Mesenchymal stem cell (in vitro differentiated cells and primary cell): ENCODE measurements at regions not wholly inside any gene's neighbourhood (a gene's known extent, or its start where the extent isn't known, plus 50 kb on each side); places are given as distances from the start of the nearest gene placed in this dataset.
A peak's percentile ranks its signal among the peaks of the same experiment; 100 is the strongest.

Experiments used
- DNase-seq: peaks from one replicate; pipeline ENCODE4 v3.0.0-alpha.2; 2013
- H2AFZ ChIP-seq: one replicate; pipeline ENCODE4 v1.6.1; 2013; ENCODE audit warnings: low read depth, mild to moderate bottlenecking, control low read depth, inconsistent platforms, low read length, moderate library complexity
- H2AK5ac ChIP-seq: 2 replicates; pipeline ENCODE4 v1.6.1; 2013; ENCODE audit warnings: low read length, moderate library complexity, mild to moderate bottlenecking, inconsistent platforms; ENCODE audit not compliant: severe bottlenecking
- H2BK120ac ChIP-seq: one replicate; pipeline ENCODE4 v1.6.1; 2013; ENCODE audit warnings: low read depth, mild to moderate bottlenecking, inconsistent platforms, low read length, moderate library complexity
- H2BK12ac ChIP-seq, 2 experiments: one replicate each; pipeline ENCODE4 v1.6.1; 2013; ENCODE audit warnings: inconsistent platforms in 2 of 2, low read length in 2 of 2, mild to moderate bottlenecking in 2 of 2, moderate library complexity in 2 of 2, control low read depth in 1 of 2
- H2BK15ac ChIP-seq: one replicate; pipeline ENCODE4 v1.6.1; 2013; ENCODE audit warnings: mild to moderate bottlenecking, low read depth, inconsistent platforms; ENCODE audit not compliant: poor library complexity, severe bottlenecking
- H2BK5ac ChIP-seq: 2 replicates; pipeline ENCODE4 v1.6.1; 2013; ENCODE audit warnings: low read depth, mild to moderate bottlenecking, low read length, control low read depth, inconsistent platforms; ENCODE audit not compliant: poor library complexity, severe bottlenecking
- H3K14ac ChIP-seq, 2 experiments: one replicate each; pipeline ENCODE4 v1.6.1; 2013; ENCODE audit warnings: inconsistent platforms in 2 of 2, low read length in 2 of 2, control low read depth in 1 of 2, mild to moderate bottlenecking in 1 of 2, moderate library complexity in 1 of 2
- H3K18ac ChIP-seq, 2 experiments: one replicate each; pipeline ENCODE4 v1.6.1; 2013; ENCODE audit warnings: inconsistent platforms in 2 of 2, low read length in 2 of 2, control low read depth in 1 of 2, low read depth in 1 of 2, mild to moderate bottlenecking in 1 of 2
- H3K23ac ChIP-seq, 2 experiments: one replicate each; pipeline ENCODE4 v1.6.1; 2013; ENCODE audit warnings: inconsistent platforms in 2 of 2, low read length in 2 of 2, mild to moderate bottlenecking in 2 of 2, moderate library complexity in 2 of 2, control low read depth in 1 of 2
- H3K27ac ChIP-seq: 2 replicates; pipeline ENCODE4 v1.5.1; 2013; ENCODE audit warnings: mild to moderate bottlenecking, moderate library complexity, low read length, control low read depth, inconsistent platforms; ENCODE audit not compliant: poor library complexity, severe bottlenecking
- H3K27me3 ChIP-seq, 2 experiments: 2 replicates each; pipeline versions ENCODE4 v1.6.1 to v1.7.0; 2013; ENCODE audit warnings: low read length in 2 of 2, mild to moderate bottlenecking in 2 of 2, moderate library complexity in 2 of 2, control low read depth in 1 of 2, inconsistent platforms in 1 of 2; ENCODE audit not compliant: control insufficient read depth in 1 of 2, insufficient read depth in 1 of 2
- H3K36me3 ChIP-seq, 2 experiments: 2 replicates each; pipeline versions ENCODE4 v1.6.1 to v1.7.0; 2013; ENCODE audit warnings: low read length in 2 of 2, control low read depth in 1 of 2, inconsistent platforms in 1 of 2, low read depth in 1 of 2, mild to moderate bottlenecking in 1 of 2; ENCODE audit not compliant: insufficient read depth in 2 of 2, control insufficient read depth in 1 of 2
- H3K4ac ChIP-seq, 2 experiments: one replicate each; pipeline ENCODE4 v1.6.1; 2013; ENCODE audit warnings: inconsistent platforms in 2 of 2, low read length in 2 of 2, mild to moderate bottlenecking in 2 of 2, moderate library complexity in 2 of 2, control low read depth in 1 of 2, low read depth in 1 of 2
- H3K4me1 ChIP-seq: 2 replicates; pipeline ENCODE4 v1.6.1; 2013; ENCODE audit warnings: low read depth, low read length, control low read depth; ENCODE audit not compliant: control insufficient read depth, insufficient read depth
- H3K4me2 ChIP-seq: 2 replicates; pipeline ENCODE4 v1.6.1; 2013; ENCODE audit warnings: low read length, mild to moderate bottlenecking, inconsistent platforms; ENCODE audit not compliant: poor library complexity, severe bottlenecking
- H3K4me3 ChIP-seq, 2 experiments: 2 replicates each; pipeline versions ENCODE4 v1.5.1 to v1.7.0; 2013; ENCODE audit warnings: low read length in 2 of 2, mild to moderate bottlenecking in 2 of 2, control low read depth in 1 of 2, low read depth in 1 of 2; ENCODE audit not compliant: insufficient read depth in 1 of 2
- H3K79me1 ChIP-seq: replicated peaks from 2 replicates; pipeline ENCODE4 v1.6.1; 2013; ENCODE audit warnings: mild to moderate bottlenecking, control low read depth, low read length, inconsistent platforms; ENCODE audit not compliant: poor library complexity, severe bottlenecking
- H3K9ac ChIP-seq: 2 replicates; pipeline ENCODE4 v1.7.0; 2013; ENCODE audit warnings: mild to moderate bottlenecking, low read length, moderate library complexity
- H3K9me3 ChIP-seq: 2 replicates; pipeline ENCODE4 v1.7.0; 2013; ENCODE audit warnings: mild to moderate bottlenecking, low read length; ENCODE audit not compliant: control insufficient read depth
- H4K8ac ChIP-seq: one replicate; pipeline ENCODE4 v1.6.1; 2013; ENCODE audit warnings: inconsistent platforms, mild to moderate bottlenecking, low read length, moderate library complexity
- H4K91ac ChIP-seq: one replicate; pipeline ENCODE4 v1.6.1; 2013; ENCODE audit warnings: mild to moderate bottlenecking, low read length, inconsistent platforms
- WGBS: methylation state at CpG from one replicate; pipeline ENCODE4 v1.1.7; 2013; ENCODE audit warnings: mixed read lengths; 5-methylcytosine and 5-hydroxymethylcytosine counted together

DNA sequence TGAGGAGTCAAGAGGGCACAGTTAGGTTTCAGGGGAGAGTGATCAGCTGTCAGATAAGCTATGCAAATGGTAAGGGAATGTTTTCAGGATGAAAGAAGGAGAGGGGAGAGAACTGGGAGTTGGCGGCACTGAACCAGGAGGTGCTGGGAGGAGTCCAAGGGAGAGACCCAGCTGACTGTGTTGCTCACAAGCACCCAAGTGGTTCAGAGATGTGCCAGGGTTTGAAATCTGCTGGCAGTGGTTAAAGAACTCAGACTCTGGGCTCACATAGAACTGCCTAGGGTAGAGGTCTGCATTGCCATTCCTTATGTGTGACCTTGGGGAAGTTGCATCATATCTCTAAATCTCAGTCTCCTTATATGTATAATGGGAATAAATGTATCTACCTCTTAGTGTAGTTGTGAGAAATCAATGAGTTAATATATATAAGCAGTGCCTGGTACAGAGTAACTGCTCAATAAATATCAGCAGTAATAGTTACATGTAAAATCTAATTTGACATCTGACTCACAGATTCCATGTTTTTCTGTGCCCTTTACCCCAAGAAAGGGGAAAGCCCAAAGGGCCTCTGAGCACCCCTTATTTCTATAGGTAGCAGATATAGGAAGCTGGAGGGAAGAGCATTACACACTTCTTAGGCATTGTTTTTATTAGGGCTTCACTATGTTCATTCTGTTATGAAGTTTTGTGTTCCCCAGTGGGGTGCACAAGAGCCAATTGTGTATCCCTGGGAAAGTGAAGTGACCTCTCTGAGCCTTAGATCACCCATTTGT, 66.9 kb upstream of the SESN3 start:
- H3K4me2 ChIP-seq = no peak overlapping the region
- H4K8ac ChIP-seq = no peak overlapping the region
- no peak overlapping the region for H2BK120ac ChIP-seq
- no peak overlapping the region for H2AK5ac ChIP-seq
- H3K4ac ChIP-seq = no peak overlapping the region
- H3K27me3 ChIP-seq = peaks cover 7 to 18% of the 10 kb centered on the region in 2 experiments
- H3K14ac ChIP-seq = no peak overlapping the region
- H3K18ac ChIP-seq = no peak overlapping the region
- H3K9me3 ChIP-seq = no peaks in the 10 kb centered on the region
- DNase-seq = no peak
- 100% methylated on average over 1 of the region's 1 CpG for WGBS
- no peaks in the 10 kb centered on the region for H3K4me1 ChIP-seq
- H3K27ac ChIP-seq = no peak overlapping the region
- H2BK12ac ChIP-seq = peak overlapping the region in 1 of 2 experiments; percentile 39
- H2AFZ ChIP-seq = no peak overlapping the region
- H3K9ac ChIP-seq = no peak overlapping the region
- no peak overlapping the region for H4K91ac ChIP-seq
- no peaks in the 10 kb centered on the region for H3K36me3 ChIP-seq
- H3K79me1 ChIP-seq = no peaks in the 10 kb centered on the region
- no peak overlapping the region for H3K23ac ChIP-seq
- no peak overlapping the region for H2BK5ac ChIP-seq
- no peak overlapping the region for H2BK15ac ChIP-seq
- no peak overlapping the region for H3K4me3 ChIP-seq

GRCh38 chr11:95296621-95297025, 65.6 kb upstream of the SESN3 start:
- Histone ChIP-seq H4K8ac (no peak overlapping the region), H2BK5ac (no peak overlapping the region), H3K4me1 (no peaks in the 10 kb centered on the region), H2BK120ac (no peak overlapping the region), H3K4me3 (no peak overlapping the region), H3K4ac (no peak overlapping the region), H3K9ac (no peak overlapping the region), H2AFZ (no peak overlapping the region), H3K79me1 (no peaks in the 10 kb centered on the region), H3K23ac (no peak overlapping the region), H3K18ac (no peak overlapping the region), H2BK15ac (no peak overlapping the region), H2BK12ac (no peak overlapping the region), H3K4me2 (no peak overlapping the region), H3K27ac (no peak overlapping the region), H3K27me3 (peaks cover 11 to 18% of the 10 kb centered on the region in 2 experiments), H3K36me3 (no peaks in the 10 kb centered on the region), H4K91ac (no peak overlapping the region), H3K14ac (no peak overlapping the region), H2AK5ac (no peak overlapping the region), H3K9me3 (no peaks in the 10 kb centered on the region)
- DNase-seq = no peak
- WGBS = 86% methylated on average over 6 of the region's 6 CpGs

- Histone ChIP-seq H3K23ac (no peak overlapping the region), H3K4me3 (no peak overlapping the region), H3K79me1 (no peaks in the 10 kb centered on the region), H3K9ac (no peak overlapping the region), H2BK5ac (no peak overlapping the region), H3K4me1 (no peaks in the 10 kb centered on the region), H3K14ac (no peak overlapping the region), H3K4me2 (no peak overlapping the region), H3K27ac (no peak overlapping the region), H2BK12ac (no peak overlapping the region), H3K9me3 (no peaks in the 10 kb centered on the region), H4K91ac (no peak overlapping the region), H2AFZ (no peak overlapping the region), H4K8ac (no peak overlapping the region), H3K4ac (no peak overlapping the region), H2AK5ac (no peak overlapping the region), H2BK15ac (no peak overlapping the region), H3K36me3 (no peaks in the 10 kb centered on the region), H3K18ac (no peak overlapping the region), H2BK120ac (no peak overlapping the region), H3K27me3 (peaks cover 11 to 18% of the 10 kb centered on the region in 2 experiments)
- no peak for DNase-seq
These were observed 65.2 kb upstream of the SESN3 start for GRCh38 chr11:95296165-95296564.

GRCh38 chr11:95295382-95296149, 64.6 kb upstream of the SESN3 start:
- Histone ChIP-seq H3K4me3 (no peak overlapping the region), H3K23ac (no peak overlapping the region), H3K4me1 (no peaks in the 10 kb centered on the region), H2AFZ (no peak overlapping the region), H2BK5ac (no peak overlapping the region), H3K14ac (no peak overlapping the region), H3K27ac (no peak overlapping the region), H3K36me3 (no peaks in the 10 kb centered on the region), H2BK120ac (no peak overlapping the region), H3K9ac (no peak overlapping the region), H3K4me2 (no peak overlapping the region), H2AK5ac (no peak overlapping the region), H2BK12ac (no peak overlapping the region), H3K4ac (no peak overlapping the region), H3K79me1 (no peaks in the 10 kb centered on the region), H3K18ac (no peak overlapping the region), H3K9me3 (no peaks in the 10 kb centered on the region), H4K8ac (no peak overlapping the region), H3K27me3 (peaks cover 11 to 18% of the 10 kb centered on the region in 2 experiments), H2BK15ac (no peak overlapping the region), H4K91ac (no peak overlapping the region)
- WGBS = 95% methylated on average over 8 of the region's 8 CpGs
- DNase-seq = no peak
